Endodermal cell (in vitro differentiated cells): ENCODE measurements at regions not wholly inside any gene's neighbourhood (a gene's known extent, or its start where the extent isn't known, plus 50 kb on each side); places are given as distances from the start of the nearest gene placed in this dataset.
"Not testable (repeated sequence)": the region's sequence is repeated elsewhere in the genome, so short reads cannot be mapped to it uniquely, and the experiment has no call there.

ENCODE experiments used
- DNase-seq: peaks from one replicate; pipeline ENCODE4 v3.0.0-alpha.2; 2017
- H3K27ac ChIP-seq: 2 replicates; pipeline ENCODE4 v1.5.1; 2013; ENCODE audit warnings: mild to moderate bottlenecking, low read depth, low read length, moderate library complexity
- H3K27me3 ChIP-seq: 2 replicates; pipeline ENCODE4 v1.6.1; 2013; ENCODE audit warnings: mild to moderate bottlenecking, low read length, moderate library complexity; ENCODE audit not compliant: insufficient read depth, control insufficient read depth, poor library complexity, severe bottlenecking
- H3K36me3 ChIP-seq: 2 replicates; pipeline ENCODE4 v1.7.0; 2013; ENCODE audit warnings: mild to moderate bottlenecking, low read length, moderate library complexity; ENCODE audit not compliant: control insufficient read depth, insufficient read depth
- H3K4me1 ChIP-seq: one replicate; pipeline ENCODE4 v1.7.0; 2013; ENCODE audit warnings: low read length; ENCODE audit not compliant: control insufficient read depth, insufficient read depth
- H3K4me3 ChIP-seq: 2 replicates; pipeline ENCODE4 v1.5.1; 2013; ENCODE audit warnings: mild to moderate bottlenecking, low read length, moderate library complexity
- H3K9ac ChIP-seq: 2 replicates; pipeline ENCODE4 v1.6.1; 2013; ENCODE audit warnings: mild to moderate bottlenecking, low read length, moderate library complexity; ENCODE audit not compliant: poor library complexity, severe bottlenecking; ENCODE audit errors: extremely low read depth
- H3K9me3 ChIP-seq: 2 replicates; pipeline ENCODE4 v1.6.1; 2013; ENCODE audit warnings: mild to moderate bottlenecking, low read length, moderate library complexity; ENCODE audit not compliant: control insufficient read depth
- H3K27ac Mint-ChIP-seq: 2 replicates; pipeline ENCODE4 v1.8.0; 2020; ENCODE audit warnings: mixed read lengths
- H3K27me3 Mint-ChIP-seq: 2 replicates; pipeline ENCODE4 v1.8.0; 2021; ENCODE audit warnings: mild to moderate bottlenecking, mixed read lengths; ENCODE audit not compliant: insufficient read depth
- H3K36me3 Mint-ChIP-seq: 2 replicates; pipeline ENCODE4 v1.8.0; 2020; ENCODE audit warnings: low read depth, mixed read lengths
- H3K4me1 Mint-ChIP-seq: 2 replicates; pipeline ENCODE4 v1.8.0; 2020; ENCODE audit warnings: mixed read lengths
- H3K4me3 Mint-ChIP-seq: 2 replicates; pipeline ENCODE4 v1.8.0; 2020; ENCODE audit warnings: mild to moderate bottlenecking, moderate library complexity, mixed read lengths
- H3K9me3 Mint-ChIP-seq: 2 replicates; pipeline ENCODE4 v1.8.0; 2020; ENCODE audit warnings: mild to moderate bottlenecking, mixed read lengths
- CTCF ChIP-seq: fragments of 200-600 bp; sonication (generic); conservative IDR thresholded peaks from 2 replicates; pipeline ENCODE4 v1.5.0; 2021; ENCODE audit warnings: antibody characterized with exemption, mild to moderate bottlenecking
- WGBS, 2 experiments: methylation state at CpG; one replicate each; pipeline versions ENCODE4 v1.1.5 to v1.1.7; 2013; ENCODE audit warnings: missing lambda C conversion rate in 2 of 2, mixed read lengths in 1 of 2; ENCODE audit not compliant: insufficient coverage in 1 of 2, insufficient read length in 1 of 2; 5-methylcytosine and 5-hydroxymethylcytosine counted together

- H3K36me3 Mint-ChIP-seq: no peaks in the 10 kb centered on the region
- peaks cover 5% of the 10 kb centered on the region for H3K4me1 Mint-ChIP-seq
- no peak for DNase-seq
- WGBS, 2 experiments: 95 to 96% methylated on average over 21 to 22 of the region's 22 CpGs
- Histone ChIP-seq H3K9me3 (no peaks in the 10 kb centered on the region), H3K9ac (no peak overlapping the region), H3K27me3 (no peaks in the 10 kb centered on the region), H3K27ac (no peak overlapping the region), H3K4me3 (no peak overlapping the region), H3K4me1 (no peaks in the 10 kb centered on the region), H3K36me3 (no peaks in the 10 kb centered on the region)
- no peak for TF ChIP-seq CTCF
- no peak overlapping the region for H3K27ac Mint-ChIP-seq
- no peak overlapping the region for H3K4me3 Mint-ChIP-seq
- H3K9me3 Mint-ChIP-seq: no peaks in the 10 kb centered on the region
- H3K27me3 Mint-ChIP-seq: no peaks in the 10 kb centered on the region
Observed at GRCh38 chr12:63003223-63003819, 68.4 kb upstream of the PPM1H start.

GRCh38 chr12:63002059-63002458 lies 67.1 kb upstream of the PPM1H start:
- not testable (repeated sequence) for H3K36me3 Mint-ChIP-seq, H3K27me3 Mint-ChIP-seq, H3K36me3 ChIP-seq, H3K4me3 Mint-ChIP-seq, H3K4me3 ChIP-seq, H3K9me3 Mint-ChIP-seq, H3K9me3 ChIP-seq, H3K4me1 Mint-ChIP-seq, H3K27me3 ChIP-seq, H3K4me1 ChIP-seq, H3K27ac ChIP-seq, DNase-seq, H3K27ac Mint-ChIP-seq, H3K9ac ChIP-seq
- 96 to 100% methylated on average over 2 of the region's 2 CpGs for WGBS, 2 experiments

- Mint-ChIP-seq H3K4me1 (peaks cover 5% of the 10 kb centered on the region), H3K4me3 (no peak overlapping the region), H3K36me3 (no peaks in the 10 kb centered on the region), H3K27me3 (no peaks in the 10 kb centered on the region), H3K9me3 (no peaks in the 10 kb centered on the region), H3K27ac (no peak overlapping the region)
- no peaks in the 10 kb centered on the region for H3K9me3 ChIP-seq
- peaks cover 13% of the 10 kb centered on the region for H3K4me1 ChIP-seq
- DNase-seq: no peak
- no peak overlapping the region for H3K9ac ChIP-seq
- no peaks in the 10 kb centered on the region for H3K36me3 ChIP-seq
- 91 to 100% methylated on average over 1 of the region's 1 CpG for WGBS, 2 experiments
- no peak overlapping the region for H3K27ac ChIP-seq
- TF ChIP-seq CTCF: no peak
- no peaks in the 10 kb centered on the region for H3K27me3 ChIP-seq
- no peak overlapping the region for H3K4me3 ChIP-seq
Observed at GRCh38 chr12:62998454-62998853, 63.5 kb upstream of the PPM1H start.

GRCh38 chr12:62995097-62995496 lies 60.1 kb upstream of the PPM1H start:
- Mint-ChIP-seq H3K27me3 (no peaks in the 10 kb centered on the region), H3K27ac (no peak overlapping the region), H3K4me1 (peaks cover 5% of the 10 kb centered on the region), H3K9me3 (no peaks in the 10 kb centered on the region), H3K4me3 (no peak overlapping the region), H3K36me3 (no peaks in the 10 kb centered on the region)
- H3K4me1 ChIP-seq: peaks cover 13% of the 10 kb centered on the region
- H3K9ac ChIP-seq: no peak overlapping the region
- H3K27ac ChIP-seq: no peak overlapping the region
- TF ChIP-seq CTCF: peak; percentile 15
- no peak overlapping the region for H3K4me3 ChIP-seq
- DNase-seq: peak; percentile 67
- no peaks in the 10 kb centered on the region for H3K9me3 ChIP-seq
- no peaks in the 10 kb centered on the region for H3K36me3 ChIP-seq
- H3K27me3 ChIP-seq: no peaks in the 10 kb centered on the region
